ENCODE measurements at regions not wholly inside any gene's neighbourhood (a gene's known extent, or its start where the extent isn't known, plus 50 kb on each side); places are given as distances from the start of the nearest gene placed in this dataset.

DNA sequence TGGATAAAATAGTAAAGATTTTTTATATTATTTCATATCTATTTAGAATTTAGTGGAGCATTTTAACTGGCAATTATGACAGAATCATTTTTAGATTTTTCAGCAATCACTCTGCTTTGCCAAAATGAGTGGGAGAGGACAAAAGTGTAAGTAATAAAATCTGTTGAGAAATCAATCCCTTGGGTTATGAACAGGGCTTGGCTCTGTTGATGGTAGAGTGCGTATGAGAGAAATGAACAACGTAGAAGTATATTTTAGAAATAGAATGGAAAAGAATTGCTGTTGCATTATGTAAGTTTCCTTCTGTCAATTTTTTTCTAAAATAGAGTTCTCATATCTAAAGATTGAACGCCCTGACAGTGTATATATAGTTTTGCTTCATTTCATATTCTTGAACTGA lies 154.1 kb upstream of the PRDM9 start:
- DNase-seq = no peak

GRCh38 chr5:23352446-23352845 lies 155.0 kb upstream of the PRDM9 start:
- DNase-seq = no peak

DNA sequence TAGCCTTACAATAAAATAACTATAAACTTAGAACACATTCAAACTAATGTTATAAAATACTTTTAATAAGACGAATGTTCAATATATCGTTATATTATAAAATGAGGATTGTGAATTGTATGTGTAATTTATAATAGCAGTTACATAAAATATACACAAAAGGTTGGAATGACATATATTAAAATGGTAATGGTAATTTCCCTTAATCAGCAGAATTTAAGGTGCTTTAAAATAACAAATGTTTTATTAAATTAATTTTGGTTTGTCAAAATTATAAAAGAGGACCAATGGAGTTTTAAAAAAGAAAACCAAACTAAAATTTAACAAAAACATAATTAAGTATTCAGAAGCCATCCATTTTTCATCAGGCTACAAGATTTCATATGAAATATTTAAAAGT lies 164.3 kb upstream of the PRDM9 start:
- no peak for DNase-seq

- no peak for DNase-seq
Measured at GRCh38 chr5:23332650-23333251, 174.7 kb upstream of the PRDM9 start.

DNA sequence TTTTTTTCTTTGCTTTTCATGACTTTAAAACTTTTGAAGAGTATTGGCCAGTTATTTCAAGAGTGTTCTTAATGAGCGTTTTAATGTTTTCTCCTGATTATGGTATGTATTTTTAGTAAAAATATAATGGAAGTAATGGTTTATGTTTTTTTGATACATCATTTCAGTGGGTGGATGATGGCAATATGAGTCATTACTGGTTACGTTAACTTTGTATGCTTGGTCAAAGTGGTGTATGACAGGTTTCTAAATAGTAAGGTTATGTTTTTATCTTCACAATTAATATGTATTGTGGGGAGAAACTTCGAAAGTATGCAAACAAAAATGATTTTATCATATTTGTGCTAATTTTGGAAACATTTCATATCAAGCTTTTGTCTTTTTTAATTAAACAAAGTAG lies 176.7 kb upstream of the PRDM9 start:
- DNase-seq = no peak

- no peak for DNase-seq
Measured at GRCh38 chr5:23319901-23320300, 187.5 kb upstream of the PRDM9 start.

GRCh38 chr5:23318960-23319359 lies 188.4 kb upstream of the PRDM9 start:
- no peak for DNase-seq

- DNase-seq = no peak
Measured at GRCh38 chr5:23318166-23318565, 189.2 kb upstream of the PRDM9 start.

- no peak for DNase-seq
Measured at GRCh38 chr5:23316060-23316591, 191.3 kb upstream of the PRDM9 start.

- no peak for DNase-seq
Measured at GRCh38 chr5:23314827-23315226, 192.6 kb upstream of the PRDM9 start.

- no peak for DNase-seq
Measured at GRCh38 chr5:23305055-23305454, 202.4 kb upstream of the PRDM9 start.

DNA sequence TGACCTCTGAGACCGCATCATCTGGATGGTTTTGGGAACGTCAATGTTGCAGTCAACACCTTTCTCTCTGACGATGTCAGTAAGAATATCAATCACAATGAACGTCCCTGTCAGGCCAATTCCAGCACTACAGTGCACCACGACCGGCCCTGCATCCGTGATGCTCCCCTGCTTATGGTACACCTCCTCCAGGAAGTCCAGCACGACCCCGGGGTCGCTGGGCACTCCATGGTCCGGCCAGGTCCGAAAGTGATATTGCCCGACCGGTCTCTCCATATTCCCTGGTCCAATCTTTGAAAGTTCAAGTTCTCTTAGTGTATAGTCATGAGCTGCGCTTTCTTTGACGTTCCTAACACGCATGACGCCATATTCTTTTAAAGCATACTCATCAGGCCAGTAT lies 203.6 kb upstream of the PRDM9 start:
- DNase-seq = no peak

GRCh38 chr5:23303435-23303834 lies 204.0 kb upstream of the PRDM9 start:
- no peak for DNase-seq

- DNase-seq = no peak
Measured at GRCh38 chr5:23302438-23302837, 205.0 kb upstream of the PRDM9 start.

- no peak for DNase-seq
Measured at GRCh38 chr5:23289162-23289561, 218.2 kb upstream of the PRDM9 start.

DNA sequence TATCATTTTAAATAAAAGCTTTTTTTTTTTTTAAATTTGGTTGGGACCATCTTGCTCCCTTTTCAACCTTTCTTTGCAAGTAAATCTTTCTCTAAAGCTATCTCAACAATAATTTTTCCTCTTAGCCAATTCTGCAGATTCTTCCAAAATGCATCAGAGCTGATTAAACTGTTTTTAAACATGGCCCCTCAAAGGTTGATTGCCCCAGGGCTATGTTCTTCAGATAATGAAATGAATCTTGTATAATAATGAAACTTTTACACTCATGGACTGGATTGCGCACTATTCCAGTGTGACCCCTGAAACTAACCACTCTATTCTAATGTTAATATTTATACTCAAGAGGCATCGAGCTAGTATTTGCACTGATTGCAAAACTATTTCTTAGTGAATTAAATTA lies 222.8 kb upstream of the PRDM9 start:
- no peak for DNase-seq

DNA sequence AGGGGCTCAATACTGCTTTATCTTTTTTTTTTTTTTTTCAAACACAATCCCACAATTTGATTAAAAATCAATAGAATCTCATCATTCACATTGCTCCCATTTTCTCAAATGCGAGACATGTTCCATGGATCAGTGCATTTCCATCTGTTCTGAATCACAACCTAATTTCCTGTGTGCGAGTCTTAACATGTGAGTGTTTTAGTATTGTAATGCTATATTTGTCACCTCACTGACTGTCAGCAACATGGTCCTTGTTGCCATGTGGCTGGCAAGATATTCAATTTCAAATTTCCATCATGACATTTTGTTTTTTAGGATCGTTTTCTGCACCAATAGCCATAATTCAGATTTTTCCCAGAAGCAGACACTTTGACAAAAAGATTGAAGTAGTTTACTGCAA lies 233.2 kb upstream of the PRDM9 start:
- no peak for DNase-seq

- DNase-seq = no peak
Measured at GRCh38 chr5:23269981-23270380, 237.4 kb upstream of the PRDM9 start.

DNA sequence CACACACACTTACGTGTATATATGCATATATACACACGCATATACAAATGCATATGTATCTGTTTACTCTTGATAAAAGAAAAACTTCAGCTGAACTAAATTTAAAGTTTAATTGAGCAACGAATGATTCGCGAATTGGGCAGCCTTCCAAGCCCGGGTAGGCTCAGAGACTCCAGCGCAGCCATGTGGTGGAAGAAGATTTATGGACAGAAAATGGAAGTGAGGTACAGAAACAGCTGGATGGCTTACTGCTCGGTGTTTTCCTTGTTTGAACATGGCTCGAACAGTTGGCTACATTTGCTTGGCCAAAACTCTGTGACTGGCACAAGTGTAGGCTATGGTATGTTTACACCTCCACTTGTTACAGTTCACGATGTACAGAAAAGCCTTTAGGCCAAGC lies 239.3 kb upstream of the PRDM9 start:
- no peak for DNase-seq

DNA sequence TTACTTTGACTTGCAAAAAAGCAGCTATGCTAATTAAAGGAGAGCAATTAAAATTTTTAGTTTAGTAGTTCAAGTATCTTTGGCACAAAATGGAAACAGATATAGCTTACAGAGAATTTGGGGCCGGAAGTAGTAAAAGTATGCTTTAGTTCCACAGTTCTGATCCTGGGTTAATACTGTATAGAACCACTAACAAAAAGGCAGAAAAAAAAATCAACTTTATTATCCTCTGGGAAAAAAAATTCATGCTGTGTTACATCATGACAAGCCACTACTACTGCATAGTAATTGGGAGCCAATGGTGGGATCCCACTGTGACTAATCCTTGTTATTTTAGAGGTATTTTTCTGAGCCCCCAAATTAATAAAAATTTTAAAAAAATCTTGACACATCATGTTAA lies 246.8 kb upstream of the PRDM9 start:
- DNase-seq = no peak

DNA sequence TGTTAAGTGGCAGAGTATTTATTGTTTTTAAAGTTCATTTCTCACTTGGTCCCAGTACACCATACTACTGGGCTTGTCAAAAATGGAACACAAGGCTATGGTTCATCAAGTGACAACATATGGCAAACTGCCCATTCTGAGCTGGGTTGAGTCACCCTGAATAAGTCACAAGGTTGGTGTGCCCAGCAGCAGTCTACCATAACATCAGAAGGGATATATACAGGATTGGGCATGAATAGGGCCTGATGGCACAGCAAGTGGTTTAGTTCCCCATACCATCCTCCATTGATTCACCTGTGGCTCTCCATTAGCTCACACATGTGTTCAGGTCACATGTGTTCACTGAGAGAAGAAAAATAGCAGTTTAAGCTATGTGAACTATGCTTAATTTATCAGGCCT lies 249.8 kb upstream of the PRDM9 start:
- no peak for DNase-seq

DNA sequence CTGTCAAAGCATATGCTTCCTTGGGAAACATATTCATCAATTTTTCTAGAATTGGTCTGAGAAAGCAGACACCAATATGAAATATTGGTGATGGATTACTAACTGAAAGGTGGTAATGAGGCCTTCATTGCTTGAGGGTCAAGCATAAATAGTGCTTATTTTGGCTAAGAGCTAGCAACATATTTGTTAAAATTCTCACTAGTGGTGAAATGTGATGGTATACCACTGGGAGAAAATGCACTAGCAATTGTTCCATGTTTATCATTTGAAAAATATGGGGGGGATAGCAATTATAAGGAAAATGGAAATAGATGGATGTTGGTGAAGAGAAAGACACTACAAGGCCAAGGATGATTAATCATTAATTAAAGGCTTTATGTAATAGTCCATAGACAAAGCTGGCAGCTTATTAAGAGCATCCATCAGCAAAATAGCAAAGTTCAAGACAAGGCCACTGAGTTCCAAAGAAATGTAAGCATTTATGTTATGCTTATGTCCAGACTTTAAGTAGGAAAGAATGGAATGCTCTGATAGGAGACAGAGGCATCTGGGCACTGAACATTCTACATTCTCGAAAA lies 253.7 kb upstream of the PRDM9 start:
- DNase-seq = no peak

DNA sequence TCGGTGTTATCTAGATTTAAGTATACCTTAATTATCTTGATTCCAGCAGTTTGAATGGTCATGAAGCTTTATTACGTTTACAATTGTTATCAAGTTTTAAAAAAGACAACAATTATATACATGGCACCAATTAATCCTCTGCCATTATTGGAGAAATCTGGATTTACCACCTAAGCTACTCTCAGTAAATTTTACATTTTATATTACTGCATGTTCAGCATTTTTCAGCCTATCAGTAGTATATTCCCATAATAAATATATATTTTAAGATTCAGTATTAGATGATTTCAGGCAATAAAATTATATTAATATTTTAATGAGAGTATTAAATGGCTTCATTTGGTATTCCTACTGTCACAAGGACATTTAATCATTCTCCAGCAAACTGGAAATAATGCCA lies 264.5 kb upstream of the PRDM9 start:
- no peak for DNase-seq

DNA sequence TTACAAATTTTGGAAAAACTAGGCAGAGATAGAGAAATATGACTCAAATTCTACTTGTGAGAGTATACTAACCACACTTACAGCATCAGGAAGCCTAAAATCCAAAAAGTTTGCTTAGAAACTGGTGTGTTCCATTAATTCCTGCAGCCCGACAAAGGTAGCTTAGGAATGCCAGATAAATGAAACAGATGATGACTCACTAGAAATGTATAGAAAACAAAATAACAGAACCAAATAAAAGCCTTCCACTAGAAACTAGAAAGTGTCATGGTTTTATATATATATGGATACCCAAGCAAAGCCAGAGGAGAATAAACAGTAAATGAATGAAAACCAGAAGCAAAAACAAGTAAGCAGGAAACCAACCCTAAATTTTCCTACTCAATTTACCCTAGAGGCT lies 272.2 kb upstream of the PRDM9 start:
- DNase-seq = no peak

- DNase-seq = no peak
Measured at GRCh38 chr5:23234197-23234596, 273.2 kb upstream of the PRDM9 start.
